ENCODE measurements at regions not wholly inside any gene's neighbourhood (a gene's known extent, or its start where the extent isn't known, plus 50 kb on each side); places are given as distances from the start of the nearest gene placed in this dataset.

- DNase-seq (ENCODE audit: low read depth, low spot score) (no peak), FAIRE-seq (no peak)
- intact Hi-C loops (cut with micrococcal nuclease) = no loop called here
- Histone ChIP-seq H3K9me3 (replicated peaks; ENCODE audit: control insufficient read depth, insufficient read depth, low read length) (no peaks in the 10 kb centered on the region), H3K27me3 (ENCODE audit: control insufficient read depth in 2 of 2, insufficient read depth in 2 of 2, low read length in 2 of 2) (no peaks in the 10 kb centered on the region), H3K9ac (replicated peaks; ENCODE audit: extremely low read depth, insufficient read depth, low read length) (no peak overlapping the region), H2AFZ (ENCODE audit: low read depth, low read length) (no peak overlapping the region), H3K4me1 (ENCODE audit: control insufficient read depth, extremely low read depth, insufficient read depth, low read length) (no peaks in the 10 kb centered on the region), H3K9me1 (replicated peaks; ENCODE audit: control insufficient read depth, extremely low read depth, insufficient read depth, low read length) (no peaks in the 10 kb centered on the region), H3K36me3 (ENCODE audit: control insufficient read depth in 2 of 2, extremely low read depth in 1 of 2, insufficient read depth in 2 of 2, low read length in 2 of 2) (no peaks in the 10 kb centered on the region), H3K4me3 (replicated peaks in 1 of 3; ENCODE audit: insufficient read depth in 1 of 3, low read depth in 1 of 3, low read length in 3 of 3) (no peak overlapping the region), H4K20me1 (replicated peaks; ENCODE audit: control insufficient read depth, extremely low read depth, insufficient read depth, low read length) (no peaks in the 10 kb centered on the region), H3K27ac (ENCODE audit: insufficient read depth, low read depth, low read length) (no peak overlapping the region), H3K4me2 (ENCODE audit: insufficient read depth, low read length) (no peak overlapping the region), H3K79me2 (ENCODE audit: control insufficient read depth, insufficient read depth, low read length) (no peaks in the 10 kb centered on the region)
- dilution Hi-C loops (cut with MboI; ENCODE audit: extremely low pct_ligation_motif_present, low sequenced_read_pairs) = no loop called here
- POLR2A ChIA-PET = no interaction called here
- TF ChIP-seq EZH2 (IDR thresholded peaks at IDR 0.05; ENCODE audit: borderline replicate concordance, low read depth, low read length, severe bottlenecking) (no peak), FOS (IDR thresholded peaks at IDR 0.05; ENCODE audit: borderline replicate concordance, insufficient read depth, low read length) (no peak), POLR2A (IDR thresholded peaks at IDR 0.05; ENCODE audit: low read depth, low read length) (no peak), MYC (IDR thresholded peaks at IDR 0.05; ENCODE audit: low read depth, low read length) (no peak), JUN (IDR thresholded peaks at IDR 0.05; ENCODE audit: borderline replicate concordance, insufficient read depth, insufficient read length, low read depth) (no peak), GATA2 (IDR thresholded peaks at IDR 0.05; ENCODE audit: insufficient read depth, insufficient read length, low read depth, low read length) (no peak), POLR2AphosphoS5 (IDR thresholded peaks at IDR 0.05; ENCODE audit: insufficient read depth, low read depth, low read length) (no peak)
- TF ChIP-seq, protein P1, sequence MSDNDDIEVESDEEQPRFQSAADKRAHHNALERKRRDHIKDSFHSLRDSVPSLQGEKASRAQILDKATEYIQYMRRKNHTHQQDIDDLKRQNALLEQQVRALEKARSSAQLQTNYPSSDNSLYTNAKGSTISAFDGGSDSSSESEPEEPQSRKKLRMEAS (IDR thresholded peaks at IDR 0.05; ENCODE audit: insufficient read depth, insufficient read length) = no peak
- TF ChIP-seq, protein P2, sequence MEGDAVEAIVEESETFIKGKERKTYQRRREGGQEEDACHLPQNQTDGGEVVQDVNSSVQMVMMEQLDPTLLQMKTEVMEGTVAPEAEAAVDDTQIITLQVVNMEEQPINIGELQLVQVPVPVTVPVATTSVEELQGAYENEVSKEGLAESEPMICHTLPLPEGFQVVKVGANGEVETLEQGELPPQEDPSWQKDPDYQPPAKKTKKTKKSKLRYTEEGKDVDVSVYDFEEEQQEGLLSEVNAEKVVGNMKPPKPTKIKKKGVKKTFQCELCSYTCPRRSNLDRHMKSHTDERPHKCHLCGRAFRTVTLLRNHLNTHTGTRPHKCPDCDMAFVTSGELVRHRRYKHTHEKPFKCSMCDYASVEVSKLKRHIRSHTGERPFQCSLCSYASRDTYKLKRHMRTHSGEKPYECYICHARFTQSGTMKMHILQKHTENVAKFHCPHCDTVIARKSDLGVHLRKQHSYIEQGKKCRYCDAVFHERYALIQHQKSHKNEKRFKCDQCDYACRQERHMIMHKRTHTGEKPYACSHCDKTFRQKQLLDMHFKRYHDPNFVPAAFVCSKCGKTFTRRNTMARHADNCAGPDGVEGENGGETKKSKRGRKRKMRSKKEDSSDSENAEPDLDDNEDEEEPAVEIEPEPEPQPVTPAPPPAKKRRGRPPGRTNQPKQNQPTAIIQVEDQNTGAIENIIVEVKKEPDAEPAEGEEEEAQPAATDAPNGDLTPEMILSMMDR (IDR thresholded peaks at IDR 0.05; ENCODE audit: extremely low read depth in 1 of 2, insufficient read depth in 1 of 2, low read depth in 1 of 2, low read length in 2 of 2) = no peak
- CTCF ChIA-PET = no interaction called here
- BruUV-seq (replicated peaks) = no TSS peak
Measured at GRCh38 chr3:178126686-178127085, 409.6 kb upstream of the KCNMB2 start.
